NOMO-1 treated with dmso at 0.1 percent for 144 hours (cell line): ENCODE measurements at regions not wholly inside any gene's neighbourhood (a gene's known extent, or its start where the extent isn't known, plus 50 kb on each side); places are given as distances from the start of the nearest gene placed in this dataset.

Experiments
- DNase-seq: peaks from one replicate; lab custom pipeline; 2025; ENCODE audit not compliant: unreplicated experiment; lab: John Stamatoyannopoulos, UW

GRCh38 chr13:27014406-27015359 is 156.9 kb downstream of the USP12 start:
- no peak for DNase-seq

DNA sequence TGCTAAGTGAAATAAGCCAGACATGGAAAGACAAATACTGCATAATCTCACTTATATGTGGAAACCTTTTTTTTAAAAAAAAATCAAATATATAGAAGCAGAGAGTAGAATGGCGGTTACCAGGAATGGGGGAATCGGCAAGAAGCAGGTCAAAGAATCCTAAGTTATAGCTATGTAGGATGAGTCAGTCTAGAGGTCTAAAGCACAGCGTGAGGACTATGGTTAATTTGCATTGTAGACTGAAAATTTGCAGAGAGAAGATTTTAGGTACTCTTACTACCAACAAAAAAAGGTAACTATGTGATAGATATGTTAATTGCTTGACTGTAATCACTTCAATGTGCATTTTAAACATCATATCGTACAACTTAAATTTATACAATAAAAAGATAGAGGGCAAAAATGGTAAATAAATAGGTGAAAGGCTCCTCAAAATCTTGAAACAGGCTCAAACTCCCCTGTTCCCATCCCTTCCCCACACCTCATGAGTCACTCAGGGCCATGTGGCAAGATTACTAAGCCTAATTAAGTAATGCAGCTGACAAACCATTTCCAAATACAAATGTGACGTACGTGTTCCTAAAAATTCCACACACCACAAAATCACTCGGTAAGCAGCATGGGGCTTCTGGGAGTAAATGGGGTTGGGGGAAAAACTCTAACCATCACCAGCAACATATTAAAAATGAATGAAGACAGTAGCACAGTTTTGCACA is 159.0 kb downstream of the USP12 start:
- no peak for DNase-seq

DNA sequence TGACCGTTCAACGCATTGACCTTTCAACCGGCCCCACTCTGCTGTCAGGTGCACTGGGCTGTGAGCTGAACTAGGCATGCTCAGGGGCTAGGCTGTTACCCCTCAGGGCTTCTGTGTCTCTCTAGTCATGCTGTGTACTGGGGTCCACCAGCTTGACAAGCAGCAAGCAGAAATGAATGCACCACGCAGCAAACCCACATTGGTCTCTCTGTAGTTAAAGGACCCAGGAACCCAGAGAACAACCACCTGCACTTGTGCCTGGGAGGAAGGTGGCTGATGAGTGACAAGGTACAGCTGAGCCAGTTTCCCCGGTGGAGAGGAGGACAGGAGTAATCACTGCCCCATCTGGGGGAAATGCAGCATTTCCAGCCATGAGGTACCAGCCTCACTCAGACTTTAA is 159.9 kb downstream of the USP12 start:
- DNase-seq: no peak

GRCh38 chr13:27008733-27009132 is 162.9 kb downstream of the USP12 start:
- DNase-seq: no peak

GRCh38 chr13:27007166-27007565 is 164.4 kb downstream of the USP12 start:
- no peak for DNase-seq

DNA sequence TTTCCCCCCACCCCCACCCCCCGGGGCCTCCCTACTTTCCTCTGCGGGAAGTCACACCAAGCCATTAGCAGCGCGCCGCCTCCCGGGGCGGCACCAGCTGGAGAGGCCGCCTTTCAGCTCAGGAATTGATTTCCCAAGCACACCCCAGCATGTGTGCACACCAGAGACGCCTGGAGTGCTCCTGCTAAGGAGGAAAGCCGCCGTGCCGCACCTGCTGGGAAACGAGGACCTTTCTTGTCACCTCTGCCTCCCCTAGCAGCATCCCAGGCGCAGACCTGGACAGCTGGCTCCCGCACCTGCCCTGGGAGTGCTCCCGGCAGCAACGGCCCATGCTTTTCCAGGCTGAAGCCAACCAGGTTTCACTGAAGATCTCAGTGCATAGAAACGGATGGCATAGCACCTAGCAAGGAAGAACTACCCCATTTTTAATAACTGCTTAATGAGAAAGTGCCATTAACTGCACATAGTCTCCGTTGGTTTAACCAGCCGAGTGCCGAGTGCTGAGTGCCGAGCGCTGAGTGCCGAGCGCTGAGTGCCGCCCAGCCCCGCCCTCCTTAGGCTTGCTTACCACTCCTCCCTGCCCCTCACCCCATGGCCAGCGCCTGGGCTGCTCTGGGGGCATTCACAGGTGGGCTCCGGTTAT is 165.0 kb downstream of the USP12 start:
- no peak for DNase-seq

DNA sequence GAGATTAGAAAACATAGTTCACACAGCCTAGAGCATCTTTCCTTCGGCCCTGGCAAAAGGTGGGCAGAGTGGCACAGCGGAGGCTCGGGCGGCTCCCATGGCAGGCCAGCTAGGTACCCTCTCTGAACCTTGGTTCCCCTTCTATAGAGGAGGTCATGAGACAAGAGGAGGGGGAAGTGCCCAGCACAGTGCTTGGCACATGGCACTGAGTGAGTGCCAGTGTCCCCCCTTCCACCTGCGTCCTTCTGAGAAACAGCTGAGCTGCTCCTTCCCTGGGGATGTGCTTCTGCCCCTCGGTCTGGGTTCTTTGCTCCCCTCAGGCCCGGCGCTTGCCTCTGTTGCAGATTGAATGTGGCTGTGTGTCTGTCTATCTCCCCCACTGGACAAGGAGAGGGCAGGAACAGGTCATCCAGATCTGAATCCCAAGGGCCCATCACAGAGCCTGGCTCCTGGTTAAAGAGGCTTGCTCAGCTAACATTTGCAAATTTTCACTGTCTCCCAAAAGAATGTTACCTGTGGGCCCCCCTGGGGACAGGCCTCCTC is 165.6 kb downstream of the USP12 start:
- DNase-seq: no peak

DNA sequence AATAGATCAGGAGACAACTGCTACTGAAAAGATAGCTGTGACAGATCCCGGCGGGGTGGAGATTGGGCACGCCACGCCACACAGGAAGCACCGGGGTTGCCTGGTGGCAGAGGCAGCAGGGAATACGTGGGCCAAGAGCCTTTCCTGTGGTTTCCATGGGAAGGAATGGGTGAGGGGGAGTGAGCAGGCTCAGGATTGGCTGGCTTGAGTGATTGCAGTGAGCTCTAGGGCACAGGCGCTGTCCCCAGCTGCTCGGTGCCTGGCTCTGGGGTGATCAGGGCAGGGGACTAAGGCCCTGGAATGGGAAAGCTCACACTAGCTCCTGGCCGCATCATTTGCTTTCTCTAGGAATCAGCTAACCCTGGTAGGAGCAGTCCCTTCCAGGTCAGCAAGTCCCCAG is 166.1 kb downstream of the USP12 start:
- no peak for DNase-seq

DNA sequence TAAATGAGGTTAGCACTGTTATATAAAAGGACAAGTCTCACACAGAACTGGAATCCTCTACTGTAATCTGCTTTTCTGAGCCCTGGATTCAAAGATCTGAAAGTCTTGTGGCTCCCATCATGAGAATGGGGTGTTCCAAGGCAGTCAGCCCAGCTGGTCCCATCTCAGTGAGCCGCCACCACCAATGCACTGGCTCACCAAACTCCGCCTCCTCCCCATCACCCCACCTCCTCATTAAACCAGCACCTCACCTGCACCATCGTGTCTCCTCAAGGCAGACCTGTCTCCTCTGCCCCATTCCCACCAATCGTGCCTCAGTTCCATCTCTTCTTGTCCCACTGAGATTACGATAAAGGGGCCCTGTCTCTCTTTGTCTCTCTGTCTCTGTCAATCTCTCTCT is 166.7 kb downstream of the USP12 start:
- DNase-seq: no peak

DNA sequence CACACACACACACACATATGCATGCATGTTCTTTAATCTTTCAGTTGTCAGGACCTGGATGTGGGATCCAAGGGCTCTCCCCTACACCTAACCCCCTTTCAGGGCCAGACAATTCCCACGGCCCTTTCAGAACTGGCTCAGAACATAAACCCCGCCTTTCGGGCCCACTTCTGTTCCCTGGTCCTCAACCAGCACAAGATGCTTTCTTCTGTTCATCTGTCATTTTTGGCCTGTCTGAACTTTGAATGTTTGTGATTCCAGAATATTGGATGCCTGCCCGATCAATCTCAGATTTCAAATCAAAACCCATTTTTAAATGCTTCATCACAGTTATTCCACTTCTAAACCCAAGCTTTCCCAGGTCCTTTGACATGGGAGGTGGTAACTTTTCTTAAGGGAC is 167.3 kb downstream of the USP12 start:
- DNase-seq: no peak

GRCh38 chr13:27001705-27002104 is 169.9 kb downstream of the USP12 start:
- DNase-seq: no peak

GRCh38 chr13:27000686-27001085 is 170.9 kb downstream of the USP12 start:
- no peak for DNase-seq

GRCh38 chr13:26999499-26999898 is 172.1 kb downstream of the USP12 start:
- no peak for DNase-seq

- no peak for DNase-seq
Observed at GRCh38 chr13:26998292-26998691, 173.3 kb downstream of the USP12 start.

- no peak for DNase-seq
Observed at GRCh38 chr13:26996965-26997752, 174.5 kb downstream of the USP12 start.

- no peak for DNase-seq
Observed at GRCh38 chr13:26995159-26995558, 176.5 kb downstream of the USP12 start.

GRCh38 chr13:26993780-26994179 is 177.8 kb downstream of the USP12 start:
- no peak for DNase-seq

- no peak for DNase-seq
Observed at GRCh38 chr13:26992951-26993719, 178.5 kb downstream of the USP12 start.

- DNase-seq: no peak
Observed at GRCh38 chr13:26991508-26992181, 180.0 kb downstream of the USP12 start.
